Colonic mucosa (tissue), 4 donors: ENCODE measurements at regions not wholly inside any gene's neighbourhood (a gene's known extent, or its start where the extent isn't known, plus 50 kb on each side); places are given as distances from the start of the nearest gene placed in this dataset.

ENCODE experiments used
- DNase-seq: peaks from one replicate; pipeline ENCODE4 v3.0.0-alpha.2; 2020
- H3K27ac ChIP-seq: fragments of 200-600 bp; one replicate; pipeline ENCODE4 v1.8.0; 2021
- H3K27me3 ChIP-seq: fragments of 200-600 bp; one replicate; pipeline ENCODE4 v1.8.0; 2021
- H3K36me3 ChIP-seq: fragments of 200-600 bp; one replicate; pipeline ENCODE4 v1.8.0; 2021
- H3K4me1 ChIP-seq: fragments of 200-600 bp; one replicate; pipeline ENCODE4 v1.8.0; 2021; ENCODE audit warnings: mild to moderate bottlenecking
- H3K4me3 ChIP-seq: fragments of 200-600 bp; one replicate; pipeline ENCODE4 v1.8.0; 2021
- H3K9ac ChIP-seq, 2 donors: one replicate each; pipeline ENCODE4 v1.7.0; 2013; ENCODE audit warnings: control low read depth in 2 of 2, low read depth in 2 of 2, low read length in 2 of 2
- H3K9me3 ChIP-seq: fragments of 200-600 bp; one replicate; pipeline ENCODE4 v1.8.0; 2021
- intact Hi-C: fragments of 100-400 bp; cut with DNase I; formaldehyde crosslinking; loops from one replicate; pipeline ENCODE4 v1.14.1; 2022
- TF ChIP-seq, protein P1 (sequence below): fragments of 200-600 bp; IDR thresholded peaks from one replicate; pipeline ENCODE4 v1.8.0; 2022; ENCODE audit warnings: antibody characterized with exemption, mild to moderate bottlenecking
- donor health status: healthy.
- donor health status: DM: no; HTN: no; CAD: no.
- donor health status: DM: no; HTN: no; CAD: no.

- no peaks in the 10 kb centered on the region for H3K27me3 ChIP-seq
- intact Hi-C loops: no loop called here
- DNase-seq: no peak
- TF ChIP-seq, protein P1, sequence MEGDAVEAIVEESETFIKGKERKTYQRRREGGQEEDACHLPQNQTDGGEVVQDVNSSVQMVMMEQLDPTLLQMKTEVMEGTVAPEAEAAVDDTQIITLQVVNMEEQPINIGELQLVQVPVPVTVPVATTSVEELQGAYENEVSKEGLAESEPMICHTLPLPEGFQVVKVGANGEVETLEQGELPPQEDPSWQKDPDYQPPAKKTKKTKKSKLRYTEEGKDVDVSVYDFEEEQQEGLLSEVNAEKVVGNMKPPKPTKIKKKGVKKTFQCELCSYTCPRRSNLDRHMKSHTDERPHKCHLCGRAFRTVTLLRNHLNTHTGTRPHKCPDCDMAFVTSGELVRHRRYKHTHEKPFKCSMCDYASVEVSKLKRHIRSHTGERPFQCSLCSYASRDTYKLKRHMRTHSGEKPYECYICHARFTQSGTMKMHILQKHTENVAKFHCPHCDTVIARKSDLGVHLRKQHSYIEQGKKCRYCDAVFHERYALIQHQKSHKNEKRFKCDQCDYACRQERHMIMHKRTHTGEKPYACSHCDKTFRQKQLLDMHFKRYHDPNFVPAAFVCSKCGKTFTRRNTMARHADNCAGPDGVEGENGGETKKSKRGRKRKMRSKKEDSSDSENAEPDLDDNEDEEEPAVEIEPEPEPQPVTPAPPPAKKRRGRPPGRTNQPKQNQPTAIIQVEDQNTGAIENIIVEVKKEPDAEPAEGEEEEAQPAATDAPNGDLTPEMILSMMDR: no peak
- H3K36me3 ChIP-seq: no peaks in the 10 kb centered on the region
- H3K9me3 ChIP-seq: no peaks in the 10 kb centered on the region
- H3K27ac ChIP-seq: no peak overlapping the region
- H3K4me3 ChIP-seq: no peak overlapping the region
- H3K4me1 ChIP-seq: no peaks in the 10 kb centered on the region
- H3K9ac ChIP-seq: no peak overlapping the region
Observed at GRCh38 chr11:23100726-23101125, 240.5 kb upstream of the CCDC179 start.

DNA sequence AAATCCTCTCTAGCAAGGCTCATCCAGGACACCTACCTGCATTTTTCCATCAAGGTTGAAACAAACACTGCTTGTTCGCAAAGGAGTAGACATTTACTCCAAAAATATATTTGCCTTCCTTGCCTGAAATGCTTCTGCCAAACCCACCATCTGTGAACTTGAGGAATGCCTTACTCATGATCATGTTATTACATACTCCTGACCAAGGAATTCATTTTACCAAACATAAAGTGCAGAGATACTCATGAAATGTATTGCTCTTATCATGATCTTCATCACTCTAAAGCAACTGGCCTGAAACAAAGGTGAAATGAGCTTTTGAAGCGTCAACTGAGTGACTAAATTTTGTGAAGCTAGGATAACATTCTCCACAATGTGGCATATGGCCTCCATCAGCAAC is 243.1 kb upstream of the CCDC179 start:
- H3K27ac ChIP-seq: no peak overlapping the region
- TF ChIP-seq, protein P1: no peak
- no peak overlapping the region for H3K9ac ChIP-seq
- no peak overlapping the region for H3K4me3 ChIP-seq
- intact Hi-C loops: no loop called here
- no peaks in the 10 kb centered on the region for H3K4me1 ChIP-seq
- H3K9me3 ChIP-seq: no peaks in the 10 kb centered on the region
- H3K27me3 ChIP-seq: no peaks in the 10 kb centered on the region
- no peaks in the 10 kb centered on the region for H3K36me3 ChIP-seq
- no peak for DNase-seq

- H3K9me3 ChIP-seq: no peaks in the 10 kb centered on the region
- H3K27me3 ChIP-seq: no peaks in the 10 kb centered on the region
- intact Hi-C loops: loop anchor here (10.0 kb wide), 1 partner anchor 1273 kb away; no protein-coding TSS in a partner anchor
- no peaks in the 10 kb centered on the region for H3K4me1 ChIP-seq
- H3K36me3 ChIP-seq: no peaks in the 10 kb centered on the region
- H3K4me3 ChIP-seq: no peak overlapping the region
- TF ChIP-seq, protein P1: no peak
- DNase-seq: no peak
- H3K9ac ChIP-seq: no peak overlapping the region
- H3K27ac ChIP-seq: no peak overlapping the region
Observed at GRCh38 chr11:23111527-23111926, 251.3 kb upstream of the CCDC179 start.

DNA sequence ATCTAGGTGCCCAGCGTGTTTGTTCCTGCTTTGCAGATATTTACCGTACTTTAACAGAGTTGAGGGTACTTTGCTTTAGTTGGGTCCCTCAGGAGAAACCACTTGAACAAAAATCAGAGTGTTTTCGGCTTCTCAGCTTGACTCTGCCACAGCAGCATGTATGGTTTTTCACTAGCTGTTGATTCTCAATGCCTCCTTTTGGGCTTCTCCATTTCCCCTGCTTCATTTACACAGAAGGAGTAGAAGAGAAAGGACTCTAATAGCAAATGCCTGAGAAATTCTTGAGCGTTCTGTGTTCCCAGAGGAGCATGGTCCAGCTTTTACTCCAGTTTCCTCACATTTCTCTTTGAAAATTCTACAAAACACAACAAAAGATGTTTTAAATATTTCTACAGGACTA is 252.1 kb upstream of the CCDC179 start:
- H3K27me3 ChIP-seq: no peaks in the 10 kb centered on the region
- intact Hi-C loops: loop anchor here (10.0 kb wide), 1 partner anchor 1272 kb away; no protein-coding TSS in a partner anchor
- TF ChIP-seq, protein P1: no peak
- H3K9ac ChIP-seq: no peak overlapping the region
- no peaks in the 10 kb centered on the region for H3K9me3 ChIP-seq
- no peak overlapping the region for H3K27ac ChIP-seq
- no peaks in the 10 kb centered on the region for H3K4me1 ChIP-seq
- H3K36me3 ChIP-seq: no peaks in the 10 kb centered on the region
- DNase-seq: no peak
- H3K4me3 ChIP-seq: no peak overlapping the region

- H3K27ac ChIP-seq: peak overlapping the region; percentile 19
Observed at GRCh38 chr11:23112987-23113886, 253.0 kb upstream of the CCDC179 start.

More at GRCh38 chr11:23112987-23113886, 253.0 kb upstream of the CCDC179 start:
- no peaks in the 10 kb centered on the region for H3K36me3 ChIP-seq
- H3K9me3 ChIP-seq: no peaks in the 10 kb centered on the region
- intact Hi-C loops: loop anchor here (10.0 kb wide), 1 partner anchor 1272 kb away; no protein-coding TSS in a partner anchor
- no peak overlapping the region for H3K4me3 ChIP-seq
- peak; percentile 87 for DNase-seq
- peak overlapping the region in 1 of 2 donors; percentile 28 for H3K9ac ChIP-seq
- TF ChIP-seq, protein P1: peak; percentile 46
- H3K27me3 ChIP-seq: no peaks in the 10 kb centered on the region
- H3K4me1 ChIP-seq: no peaks in the 10 kb centered on the region
